ENCODE measurements at regions not wholly inside any gene's neighbourhood (a gene's known extent, or its start where the extent isn't known, plus 50 kb on each side); places are given as distances from the start of the nearest gene placed in this dataset.

GRCh38 chr12:66819587-66819986, 140.7 kb upstream of the GRIP1 start:
- no peaks in the 10 kb centered on the region for H3K9me1 ChIP-seq (replicated peaks; ENCODE audit: control insufficient read depth, extremely low read depth, insufficient read depth, low read length)
- H3K27ac ChIP-seq (ENCODE audit: insufficient read depth, low read depth, low read length): no peak overlapping the region
- no peak overlapping the region for H3K9ac ChIP-seq (replicated peaks; ENCODE audit: extremely low read depth, insufficient read depth, low read length)
- H2AFZ ChIP-seq (ENCODE audit: low read depth, low read length): no peak overlapping the region
- intact Hi-C loops (cut with micrococcal nuclease) (no loop called here), dilution Hi-C loops (cut with MboI; ENCODE audit: extremely low pct_ligation_motif_present, low sequenced_read_pairs) (no loop called here)
- BruUV-seq (replicated peaks): no TSS peak
- no peaks in the 10 kb centered on the region for H3K9me3 ChIP-seq (replicated peaks; ENCODE audit: control insufficient read depth, insufficient read depth, low read length)
- CTCF ChIA-PET: no interaction called here
- H3K4me1 ChIP-seq (ENCODE audit: control insufficient read depth, extremely low read depth, insufficient read depth, low read length): no peaks in the 10 kb centered on the region
- H3K4me2 ChIP-seq (ENCODE audit: insufficient read depth, low read length): no peak overlapping the region
- H3K27me3 ChIP-seq (ENCODE audit: control insufficient read depth in 2 of 2, insufficient read depth in 2 of 2, low read length in 2 of 2): no peaks in the 10 kb centered on the region
- no peak for DNase-seq (ENCODE audit: low read depth, low spot score)
- H3K4me3 ChIP-seq (replicated peaks in 1 of 3; ENCODE audit: insufficient read depth in 1 of 3, low read depth in 1 of 3, low read length in 3 of 3): no peak overlapping the region
- no peaks in the 10 kb centered on the region for H4K20me1 ChIP-seq (replicated peaks; ENCODE audit: control insufficient read depth, extremely low read depth, insufficient read depth, low read length)
- no peak for FAIRE-seq
- H3K79me2 ChIP-seq (ENCODE audit: control insufficient read depth, insufficient read depth, low read length): no peaks in the 10 kb centered on the region
- TF ChIP-seq MYC (IDR thresholded peaks at IDR 0.05; ENCODE audit: low read depth, low read length) (no peak), CTCF (IDR thresholded peaks at IDR 0.05; ENCODE audit: extremely low read depth in 1 of 2, insufficient read depth in 1 of 2, low read depth in 1 of 2, low read length in 2 of 2) (no peak), POLR2A (IDR thresholded peaks at IDR 0.05; ENCODE audit: low read depth, low read length) (no peak), EZH2 (IDR thresholded peaks at IDR 0.05; ENCODE audit: borderline replicate concordance, low read depth, low read length, severe bottlenecking) (no peak), POLR2AphosphoS5 (IDR thresholded peaks at IDR 0.05; ENCODE audit: insufficient read depth, low read depth, low read length) (no peak), JUN (IDR thresholded peaks at IDR 0.05; ENCODE audit: borderline replicate concordance, insufficient read depth, insufficient read length, low read depth) (no peak), FOS (IDR thresholded peaks at IDR 0.05; ENCODE audit: borderline replicate concordance, insufficient read depth, low read length) (no peak), GATA2 (IDR thresholded peaks at IDR 0.05; ENCODE audit: insufficient read depth, insufficient read length, low read depth, low read length) (no peak)
- TF ChIP-seq, protein P1, sequence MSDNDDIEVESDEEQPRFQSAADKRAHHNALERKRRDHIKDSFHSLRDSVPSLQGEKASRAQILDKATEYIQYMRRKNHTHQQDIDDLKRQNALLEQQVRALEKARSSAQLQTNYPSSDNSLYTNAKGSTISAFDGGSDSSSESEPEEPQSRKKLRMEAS (IDR thresholded peaks at IDR 0.05; ENCODE audit: insufficient read depth, insufficient read length): no peak
- no peaks in the 10 kb centered on the region for H3K36me3 ChIP-seq (ENCODE audit: control insufficient read depth in 2 of 2, extremely low read depth in 1 of 2, insufficient read depth in 2 of 2, low read length in 2 of 2)
- POLR2A ChIA-PET: no interaction called here
